ENCODE measurements at regions not wholly inside any gene's neighbourhood (a gene's known extent, or its start where the extent isn't known, plus 50 kb on each side); places are given as distances from the start of the nearest gene placed in this dataset.

DNA sequence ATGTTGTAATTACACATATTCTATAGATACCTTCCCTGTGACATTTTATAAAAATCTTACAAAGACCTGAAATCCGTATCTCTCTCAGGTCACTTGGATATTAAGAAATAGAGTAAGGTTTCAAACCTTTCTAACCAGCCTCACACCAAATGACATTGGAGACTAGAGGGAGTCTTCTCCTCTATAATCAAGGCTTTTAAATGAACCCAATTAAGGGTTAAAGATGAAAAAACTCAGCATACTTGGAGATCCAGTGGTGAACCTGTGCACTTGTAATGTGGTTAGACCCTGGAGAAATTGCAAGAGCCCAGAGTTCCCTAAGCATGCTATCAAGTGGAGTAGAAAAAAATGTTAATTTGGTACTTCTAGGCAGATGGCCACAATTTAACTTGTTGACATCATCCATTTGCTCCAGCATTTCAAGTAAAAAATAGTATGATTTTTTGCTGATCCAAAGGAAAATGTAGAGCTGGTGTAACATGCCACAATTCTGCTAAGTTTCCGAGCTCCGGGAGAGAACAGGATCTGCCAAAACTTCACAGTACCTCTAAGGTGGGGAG is 554.1 kb upstream of the MIR17HG start:
- H2AFZ ChIP-seq (ENCODE audit: low read depth, low read length): no peak overlapping the region
- H3K9ac ChIP-seq (ENCODE audit: low read length): no peak overlapping the region
- no peak overlapping the region for H3K27ac ChIP-seq (ENCODE audit: low read length)
- H3K4me1 ChIP-seq (ENCODE audit: low read length): no peaks in the 10 kb centered on the region
- TF ChIP-seq, protein P1, sequence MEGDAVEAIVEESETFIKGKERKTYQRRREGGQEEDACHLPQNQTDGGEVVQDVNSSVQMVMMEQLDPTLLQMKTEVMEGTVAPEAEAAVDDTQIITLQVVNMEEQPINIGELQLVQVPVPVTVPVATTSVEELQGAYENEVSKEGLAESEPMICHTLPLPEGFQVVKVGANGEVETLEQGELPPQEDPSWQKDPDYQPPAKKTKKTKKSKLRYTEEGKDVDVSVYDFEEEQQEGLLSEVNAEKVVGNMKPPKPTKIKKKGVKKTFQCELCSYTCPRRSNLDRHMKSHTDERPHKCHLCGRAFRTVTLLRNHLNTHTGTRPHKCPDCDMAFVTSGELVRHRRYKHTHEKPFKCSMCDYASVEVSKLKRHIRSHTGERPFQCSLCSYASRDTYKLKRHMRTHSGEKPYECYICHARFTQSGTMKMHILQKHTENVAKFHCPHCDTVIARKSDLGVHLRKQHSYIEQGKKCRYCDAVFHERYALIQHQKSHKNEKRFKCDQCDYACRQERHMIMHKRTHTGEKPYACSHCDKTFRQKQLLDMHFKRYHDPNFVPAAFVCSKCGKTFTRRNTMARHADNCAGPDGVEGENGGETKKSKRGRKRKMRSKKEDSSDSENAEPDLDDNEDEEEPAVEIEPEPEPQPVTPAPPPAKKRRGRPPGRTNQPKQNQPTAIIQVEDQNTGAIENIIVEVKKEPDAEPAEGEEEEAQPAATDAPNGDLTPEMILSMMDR (IDR thresholded peaks at IDR 0.05; ENCODE audit: low read depth, low read length): no peak
- TF ChIP-seq EZH2phosphoT487 (IDR thresholded peaks at IDR 0.05; ENCODE audit: low read depth): no peak
- no peaks in the 10 kb centered on the region for H4K20me1 ChIP-seq (ENCODE audit: insufficient read depth, low read length)
- H3K9me3 ChIP-seq (ENCODE audit: insufficient read depth, low read length): no peaks in the 10 kb centered on the region
- H3K79me2 ChIP-seq (ENCODE audit: low read length): no peaks in the 10 kb centered on the region
- no peaks in the 10 kb centered on the region for H3K27me3 ChIP-seq (ENCODE audit: low read depth, low read length)
- no peak overlapping the region for H3K4me2 ChIP-seq (ENCODE audit: low read length)
- H3K4me3 ChIP-seq (ENCODE audit: low read length): no peak overlapping the region
- H3K36me3 ChIP-seq (replicated peaks; ENCODE audit: low read depth, low read length): no peaks in the 10 kb centered on the region

DNA sequence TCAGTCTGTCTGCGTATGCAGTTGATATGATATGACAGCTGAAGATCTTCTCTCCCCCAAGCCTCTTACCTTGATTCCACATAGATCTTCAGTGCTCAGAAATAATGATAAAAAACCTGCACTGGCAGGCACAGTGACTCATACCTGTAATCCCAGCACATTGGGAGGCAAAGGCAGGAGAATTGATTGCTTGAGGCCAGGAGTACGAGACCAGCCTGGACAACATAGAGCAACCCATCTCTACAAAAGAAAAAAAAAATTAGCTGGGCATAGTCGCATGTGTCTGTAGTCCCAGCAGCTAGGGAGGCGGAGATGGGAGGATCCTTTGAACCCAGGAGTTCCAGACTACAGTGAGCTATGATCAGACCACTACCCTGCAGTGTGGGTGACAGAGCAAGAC is 551.0 kb upstream of the MIR17HG start:
- Histone ChIP-seq H3K4me1 (ENCODE audit: low read length) (peaks cover 10% of the 10 kb centered on the region), H3K4me2 (ENCODE audit: low read length) (no peak overlapping the region), H3K79me2 (ENCODE audit: low read length) (no peaks in the 10 kb centered on the region), H3K9ac (ENCODE audit: low read length) (no peak overlapping the region), H3K4me3 (ENCODE audit: low read length) (no peak overlapping the region), H3K36me3 (replicated peaks; ENCODE audit: low read depth, low read length) (no peaks in the 10 kb centered on the region), H4K20me1 (ENCODE audit: insufficient read depth, low read length) (no peaks in the 10 kb centered on the region), H2AFZ (ENCODE audit: low read depth, low read length) (no peak overlapping the region), H3K9me3 (ENCODE audit: insufficient read depth, low read length) (no peaks in the 10 kb centered on the region), H3K27ac (ENCODE audit: low read length) (no peak overlapping the region), H3K27me3 (ENCODE audit: low read depth, low read length) (no peaks in the 10 kb centered on the region)
- no peak for TF ChIP-seq EZH2phosphoT487 (IDR thresholded peaks at IDR 0.05; ENCODE audit: low read depth)
- TF ChIP-seq, protein P1 (IDR thresholded peaks at IDR 0.05; ENCODE audit: low read depth, low read length): no peak

- no peak overlapping the region for H3K4me2 ChIP-seq (ENCODE audit: low read length)
Observed at GRCh38 chr13:90797335-90797734, 550.2 kb upstream of the MIR17HG start.

GRCh38 chr13:90798381-90798780 is 549.1 kb upstream of the MIR17HG start:
- no peak overlapping the region for H2AFZ ChIP-seq (ENCODE audit: low read depth, low read length)
- H4K20me1 ChIP-seq (ENCODE audit: insufficient read depth, low read length): no peaks in the 10 kb centered on the region
- no peaks in the 10 kb centered on the region for H3K36me3 ChIP-seq (replicated peaks; ENCODE audit: low read depth, low read length)
- H3K9me3 ChIP-seq (ENCODE audit: insufficient read depth, low read length): no peaks in the 10 kb centered on the region
- no peak overlapping the region for H3K4me2 ChIP-seq (ENCODE audit: low read length)
- no peak overlapping the region for H3K9ac ChIP-seq (ENCODE audit: low read length)
- H3K79me2 ChIP-seq (ENCODE audit: low read length): no peaks in the 10 kb centered on the region
- H3K4me1 ChIP-seq (ENCODE audit: low read length): peaks cover 10% of the 10 kb centered on the region
- H3K27ac ChIP-seq (ENCODE audit: low read length): no peak overlapping the region
- no peak overlapping the region for H3K4me3 ChIP-seq (ENCODE audit: low read length)
- TF ChIP-seq, protein P1 (IDR thresholded peaks at IDR 0.05; ENCODE audit: low read depth, low read length): no peak
- no peak for TF ChIP-seq EZH2phosphoT487 (IDR thresholded peaks at IDR 0.05; ENCODE audit: low read depth)
- H3K27me3 ChIP-seq (ENCODE audit: low read depth, low read length): no peaks in the 10 kb centered on the region

More at GRCh38 chr13:90797335-90797734, 550.2 kb upstream of the MIR17HG start:
- TF ChIP-seq, protein P1 (IDR thresholded peaks at IDR 0.05; ENCODE audit: low read depth, low read length): no peak
- no peak for TF ChIP-seq EZH2phosphoT487 (IDR thresholded peaks at IDR 0.05; ENCODE audit: low read depth)
- H3K9me3 ChIP-seq (ENCODE audit: insufficient read depth, low read length): no peaks in the 10 kb centered on the region
- H3K4me3 ChIP-seq (ENCODE audit: low read length): no peak overlapping the region
- H3K79me2 ChIP-seq (ENCODE audit: low read length): no peaks in the 10 kb centered on the region
- H3K9ac ChIP-seq (ENCODE audit: low read length): no peak overlapping the region
- H3K4me1 ChIP-seq (ENCODE audit: low read length): peaks cover 10% of the 10 kb centered on the region
- H3K36me3 ChIP-seq (replicated peaks; ENCODE audit: low read depth, low read length): no peaks in the 10 kb centered on the region
- H4K20me1 ChIP-seq (ENCODE audit: insufficient read depth, low read length): no peaks in the 10 kb centered on the region
- no peak overlapping the region for H3K27ac ChIP-seq (ENCODE audit: low read length)
- no peaks in the 10 kb centered on the region for H3K27me3 ChIP-seq (ENCODE audit: low read depth, low read length)
- no peak overlapping the region for H2AFZ ChIP-seq (ENCODE audit: low read depth, low read length)

Measured in OCI-LY3 (cell line).